ENCODE measurements at regions not wholly inside any gene's neighbourhood (a gene's known extent, or its start where the extent isn't known, plus 50 kb on each side); places are given as distances from the start of the nearest gene placed in this dataset.

DNA sequence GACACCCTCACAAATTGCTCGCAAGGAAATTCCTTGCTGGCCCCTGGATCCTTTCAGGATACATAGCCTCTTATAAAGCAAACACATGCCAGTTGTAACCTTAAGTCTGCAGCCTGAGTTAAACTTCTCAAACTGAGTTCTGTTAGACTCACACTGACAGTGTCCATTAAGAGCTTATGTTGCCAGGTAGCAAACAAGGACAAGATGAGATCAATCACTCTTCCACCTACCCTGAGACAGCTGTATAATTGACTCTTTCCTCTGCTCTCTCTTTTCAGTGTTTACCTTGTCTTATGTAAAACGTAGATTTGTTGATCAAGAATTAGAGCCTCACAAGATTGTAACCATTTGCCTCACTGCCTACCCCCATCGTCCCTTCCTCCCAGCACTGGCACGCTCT, 359.8 kb downstream of the EPM2A start:
- no peak for DNase-seq (ENCODE audit: low spot score)
- TF ChIP-seq, protein P1, sequence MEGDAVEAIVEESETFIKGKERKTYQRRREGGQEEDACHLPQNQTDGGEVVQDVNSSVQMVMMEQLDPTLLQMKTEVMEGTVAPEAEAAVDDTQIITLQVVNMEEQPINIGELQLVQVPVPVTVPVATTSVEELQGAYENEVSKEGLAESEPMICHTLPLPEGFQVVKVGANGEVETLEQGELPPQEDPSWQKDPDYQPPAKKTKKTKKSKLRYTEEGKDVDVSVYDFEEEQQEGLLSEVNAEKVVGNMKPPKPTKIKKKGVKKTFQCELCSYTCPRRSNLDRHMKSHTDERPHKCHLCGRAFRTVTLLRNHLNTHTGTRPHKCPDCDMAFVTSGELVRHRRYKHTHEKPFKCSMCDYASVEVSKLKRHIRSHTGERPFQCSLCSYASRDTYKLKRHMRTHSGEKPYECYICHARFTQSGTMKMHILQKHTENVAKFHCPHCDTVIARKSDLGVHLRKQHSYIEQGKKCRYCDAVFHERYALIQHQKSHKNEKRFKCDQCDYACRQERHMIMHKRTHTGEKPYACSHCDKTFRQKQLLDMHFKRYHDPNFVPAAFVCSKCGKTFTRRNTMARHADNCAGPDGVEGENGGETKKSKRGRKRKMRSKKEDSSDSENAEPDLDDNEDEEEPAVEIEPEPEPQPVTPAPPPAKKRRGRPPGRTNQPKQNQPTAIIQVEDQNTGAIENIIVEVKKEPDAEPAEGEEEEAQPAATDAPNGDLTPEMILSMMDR (IDR thresholded peaks at IDR 0.05), result no peak
- H3K27ac ChIP-seq, result no peak overlapping the region
- H3K4me1 ChIP-seq (ENCODE audit: control insufficient read depth in 1 of 2, low read depth in 2 of 2), result peaks cover 0 to 6% of the 10 kb centered on the region in 2 donors
- no peak overlapping the region for H3K4me3 ChIP-seq
- no peaks in the 10 kb centered on the region for H3K27me3 ChIP-seq (replicated peaks; ENCODE audit: insufficient read depth)
- H3K9me3 ChIP-seq, result no peaks in the 10 kb centered on the region
- no peak for ATAC-seq (ENCODE audit: insufficient number of reproducible peaks, low FRiP score, low read depth)
- H3K36me3 ChIP-seq, result no peaks in the 10 kb centered on the region

DNA sequence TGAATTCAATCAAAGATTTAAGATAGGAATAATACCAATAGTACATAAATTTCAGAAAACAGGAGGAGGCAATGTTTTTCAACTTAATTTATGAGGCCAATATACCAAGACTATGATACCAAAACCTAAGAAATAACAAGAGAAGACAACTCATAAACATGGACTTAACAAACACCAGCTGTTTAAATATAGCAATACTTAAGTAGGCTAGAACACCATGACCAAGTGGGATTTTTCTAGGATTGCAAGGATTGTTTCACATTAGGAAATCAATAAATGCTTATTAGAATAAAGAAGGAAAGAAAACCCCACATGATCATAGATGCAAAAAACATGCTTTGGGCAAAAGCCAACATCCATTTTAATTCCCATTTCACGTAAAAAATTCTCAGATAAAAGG, 355.1 kb downstream of the EPM2A start:
- DNase-seq (ENCODE audit: low spot score) (no peak), ATAC-seq (ENCODE audit: insufficient number of reproducible peaks, low FRiP score, low read depth) (no peak)
- H3K4me3 ChIP-seq, result no peak overlapping the region
- TF ChIP-seq, protein P1 (IDR thresholded peaks at IDR 0.05), result no peak
- no peaks in the 10 kb centered on the region for H3K36me3 ChIP-seq
- no peak overlapping the region for H3K27ac ChIP-seq
- no peaks in the 10 kb centered on the region for H3K9me3 ChIP-seq
- H3K27me3 ChIP-seq (replicated peaks; ENCODE audit: insufficient read depth), result no peaks in the 10 kb centered on the region
- no peaks in the 10 kb centered on the region for H3K4me1 ChIP-seq (ENCODE audit: control insufficient read depth in 1 of 2, low read depth in 2 of 2)

DNA sequence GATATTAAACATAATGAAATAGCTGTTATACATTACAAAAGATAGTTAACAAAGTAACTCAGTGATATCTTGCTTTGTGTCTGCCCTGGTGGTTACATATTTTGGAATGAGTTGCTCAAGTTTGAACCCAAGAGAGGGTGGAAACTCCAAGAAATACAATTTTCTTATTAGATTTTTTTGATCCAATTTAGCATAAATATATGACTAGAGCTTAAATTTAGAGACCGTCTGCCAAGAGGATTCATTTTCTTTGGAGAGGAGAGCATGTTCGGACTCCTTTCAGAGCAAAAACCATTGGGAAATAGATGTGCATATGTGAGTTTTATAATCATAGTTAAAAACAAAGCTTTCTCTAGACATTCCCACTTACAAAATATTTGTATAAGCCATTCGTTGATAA, 353.4 kb downstream of the EPM2A start:
- Histone ChIP-seq H3K9me3 (no peaks in the 10 kb centered on the region), H3K4me1 (ENCODE audit: control insufficient read depth in 1 of 2, low read depth in 2 of 2) (no peaks in the 10 kb centered on the region), H3K36me3 (no peaks in the 10 kb centered on the region), H3K4me3 (no peak overlapping the region), H3K27me3 (replicated peaks; ENCODE audit: insufficient read depth) (no peaks in the 10 kb centered on the region), H3K27ac (no peak overlapping the region)
- ATAC-seq (ENCODE audit: insufficient number of reproducible peaks, low FRiP score, low read depth) (no peak), DNase-seq (ENCODE audit: low spot score) (no peak)
- TF ChIP-seq, protein P1 (IDR thresholded peaks at IDR 0.05), result no peak

DNA sequence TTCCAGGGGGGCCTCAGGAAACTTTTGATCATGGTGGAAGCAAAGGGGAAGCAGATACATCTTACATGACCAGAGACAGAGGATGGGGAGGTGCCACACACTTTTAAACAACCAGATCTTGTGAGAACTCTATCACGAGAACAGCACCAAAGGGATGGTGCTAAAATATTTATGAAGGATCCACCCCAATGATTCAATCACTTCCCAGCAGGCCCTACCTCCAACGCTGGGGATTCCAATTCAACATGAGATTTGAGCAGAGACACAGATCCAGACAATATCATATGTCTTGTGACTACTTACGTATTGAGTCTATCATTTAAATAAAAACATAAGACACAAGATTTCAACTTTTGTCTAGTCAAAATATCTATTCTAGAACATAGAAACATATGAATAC, 351.9 kb downstream of the EPM2A start:
- H3K27me3 ChIP-seq (replicated peaks; ENCODE audit: insufficient read depth), result no peaks in the 10 kb centered on the region
- TF ChIP-seq, protein P1 (IDR thresholded peaks at IDR 0.05), result no peak
- no peaks in the 10 kb centered on the region for H3K4me1 ChIP-seq (ENCODE audit: control insufficient read depth in 1 of 2, low read depth in 2 of 2)
- no peaks in the 10 kb centered on the region for H3K9me3 ChIP-seq
- H3K27ac ChIP-seq, result no peak overlapping the region
- DNase-seq (ENCODE audit: low spot score) (no peak), ATAC-seq (ENCODE audit: insufficient number of reproducible peaks, low FRiP score, low read depth) (no peak)
- no peaks in the 10 kb centered on the region for H3K36me3 ChIP-seq
- H3K4me3 ChIP-seq, result no peak overlapping the region

DNA sequence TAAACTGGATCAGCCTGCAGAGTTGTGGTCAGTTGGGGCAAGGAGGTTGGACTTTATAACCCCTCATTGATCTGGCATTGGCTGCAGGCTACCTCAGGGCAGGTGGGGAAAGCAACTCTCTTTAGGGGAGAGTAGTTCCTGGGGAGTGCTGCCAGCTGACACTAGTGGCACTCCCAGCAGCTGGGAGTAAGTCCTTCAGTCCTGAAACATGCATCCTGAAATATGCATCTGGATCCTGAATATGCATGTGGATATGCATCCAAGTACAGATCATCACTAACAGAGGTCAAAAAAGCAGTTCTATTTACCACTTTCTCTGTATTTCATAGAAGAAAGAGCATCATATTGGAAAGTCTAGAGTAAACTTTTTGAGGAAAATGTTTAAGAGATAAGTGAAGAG, 350.8 kb downstream of the EPM2A start:
- DNase-seq (ENCODE audit: low spot score) (no peak), ATAC-seq (ENCODE audit: insufficient number of reproducible peaks, low FRiP score, low read depth) (no peak)
- Histone ChIP-seq H3K4me3 (no peak overlapping the region), H3K27me3 (replicated peaks; ENCODE audit: insufficient read depth) (no peaks in the 10 kb centered on the region), H3K27ac (no peak overlapping the region), H3K36me3 (no peaks in the 10 kb centered on the region), H3K9me3 (no peaks in the 10 kb centered on the region), H3K4me1 (ENCODE audit: control insufficient read depth in 1 of 2, low read depth in 2 of 2) (no peaks in the 10 kb centered on the region)
- TF ChIP-seq, protein P1 (IDR thresholded peaks at IDR 0.05), result no peak
